Glomerular endothelial cell (primary cell): ENCODE measurements at regions not wholly inside any gene's neighbourhood (a gene's known extent, or its start where the extent isn't known, plus 50 kb on each side); places are given as distances from the start of the nearest gene placed in this dataset.

Experiments
- DNase-seq: peaks from one replicate; pipeline ENCODE4 v3.0.0-alpha.2; 2011; ENCODE audit warnings: low read depth, low spot score; ENCODE audit errors: extremely low read depth

- DNase-seq, result no peak
Measured at GRCh38 chr9:30943446-30944224, 1440.8 kb upstream of the ACO1 start.

GRCh38 chr9:30944225-30944569, 1440.2 kb upstream of the ACO1 start:
- no peak for DNase-seq

- DNase-seq, result no peak
Measured at GRCh38 chr9:30944741-30945280, 1439.6 kb upstream of the ACO1 start.

- no peak for DNase-seq
Measured at GRCh38 chr9:30964332-30964731, 1420.1 kb upstream of the ACO1 start.

- DNase-seq, result no peak
Measured at GRCh38 chr9:30967476-30967875, 1417.0 kb upstream of the ACO1 start.

GRCh38 chr9:30970186-30970585, 1414.3 kb upstream of the ACO1 start:
- no peak for DNase-seq

GRCh38 chr9:30970812-30971211, 1413.6 kb upstream of the ACO1 start:
- DNase-seq, result no peak

- no peak for DNase-seq
Measured at GRCh38 chr9:30972654-30973053, 1411.8 kb upstream of the ACO1 start.

GRCh38 chr9:30977965-30978364, 1406.5 kb upstream of the ACO1 start:
- DNase-seq, result no peak

GRCh38 chr9:30982301-30982700, 1402.1 kb upstream of the ACO1 start:
- no peak for DNase-seq

- DNase-seq, result no peak
Measured at GRCh38 chr9:30995956-30996738, 1388.3 kb upstream of the ACO1 start.

GRCh38 chr9:30996761-30997160, 1387.7 kb upstream of the ACO1 start:
- DNase-seq, result no peak

- no peak for DNase-seq
Measured at GRCh38 chr9:30997291-30997690, 1387.2 kb upstream of the ACO1 start.

GRCh38 chr9:31005086-31005665, 1379.3 kb upstream of the ACO1 start:
- no peak for DNase-seq

- DNase-seq, result no peak
Measured at GRCh38 chr9:31013371-31013770, 1371.1 kb upstream of the ACO1 start.

- DNase-seq, result no peak
Measured at GRCh38 chr9:31023847-31024246, 1360.6 kb upstream of the ACO1 start.

GRCh38 chr9:31027678-31028077, 1356.8 kb upstream of the ACO1 start:
- no peak for DNase-seq

- no peak for DNase-seq
Measured at GRCh38 chr9:31028137-31028536, 1356.3 kb upstream of the ACO1 start.

GRCh38 chr9:31030741-31031202, 1353.7 kb upstream of the ACO1 start:
- DNase-seq, result no peak

GRCh38 chr9:31032206-31032605, 1352.2 kb upstream of the ACO1 start:
- no peak for DNase-seq

- DNase-seq, result no peak
Measured at GRCh38 chr9:31034311-31034710, 1350.1 kb upstream of the ACO1 start.

- no peak for DNase-seq
Measured at GRCh38 chr9:31040564-31040963, 1343.9 kb upstream of the ACO1 start.
